Activated CD8-positive, alpha-beta memory T cell treated with anti-CD3 and anti-CD28 coated beads, Interleukin-2, amount 50 U/mL, for 24 hours (primary cell): ENCODE measurements at regions not wholly inside any gene's neighbourhood (a gene's known extent, or its start where the extent isn't known, plus 50 kb on each side); places are given as distances from the start of the nearest gene placed in this dataset.

Experiments
- DNase-seq: peaks from one replicate; pipeline ENCODE4 v3.0.0-alpha.2; 2020; ENCODE audit errors: extremely low read depth

DNA sequence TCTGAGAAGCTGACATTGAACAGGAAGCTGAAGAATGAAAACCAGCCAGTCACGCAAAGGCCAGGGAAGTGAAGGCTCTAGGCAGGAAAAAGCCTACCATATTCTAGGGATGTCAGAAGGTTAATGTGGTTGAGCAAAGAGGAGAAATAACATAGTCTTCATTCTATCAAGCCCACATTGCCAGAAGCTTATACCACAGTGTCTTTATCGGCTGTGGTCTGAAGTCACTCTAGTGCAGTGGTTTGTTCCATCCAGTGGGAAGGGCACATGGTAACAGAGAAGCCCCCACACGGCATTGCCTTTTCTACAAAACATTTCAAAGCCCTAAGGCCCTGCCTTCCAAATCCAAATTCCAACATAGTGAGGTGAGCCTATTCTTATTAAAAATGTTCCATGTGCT lies 311.3 kb downstream of the TNS1 start:
- DNase-seq: no peak

GRCh38 chr2:217689053-217689452 lies 313.7 kb downstream of the TNS1 start:
- no peak for DNase-seq

DNA sequence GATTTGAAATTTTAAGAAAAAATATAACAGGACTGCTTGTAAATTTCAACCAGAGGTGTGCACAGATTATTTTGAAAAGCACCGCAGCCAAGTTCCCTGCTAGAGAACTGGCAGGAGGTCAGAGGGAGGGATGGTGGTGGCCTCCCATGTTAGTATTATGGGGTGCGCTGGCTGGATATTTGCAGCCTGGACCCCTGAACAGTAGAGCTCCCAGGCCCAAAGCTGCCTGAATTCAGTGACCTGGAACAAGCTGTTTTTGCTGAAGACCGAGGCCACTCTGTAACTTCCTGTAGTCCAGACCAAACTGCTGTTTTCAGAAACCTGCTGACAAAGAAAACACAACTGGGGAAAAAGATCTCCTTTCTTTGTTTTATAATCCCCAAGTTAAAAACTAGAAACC lies 314.3 kb downstream of the TNS1 start:
- DNase-seq: no peak

DNA sequence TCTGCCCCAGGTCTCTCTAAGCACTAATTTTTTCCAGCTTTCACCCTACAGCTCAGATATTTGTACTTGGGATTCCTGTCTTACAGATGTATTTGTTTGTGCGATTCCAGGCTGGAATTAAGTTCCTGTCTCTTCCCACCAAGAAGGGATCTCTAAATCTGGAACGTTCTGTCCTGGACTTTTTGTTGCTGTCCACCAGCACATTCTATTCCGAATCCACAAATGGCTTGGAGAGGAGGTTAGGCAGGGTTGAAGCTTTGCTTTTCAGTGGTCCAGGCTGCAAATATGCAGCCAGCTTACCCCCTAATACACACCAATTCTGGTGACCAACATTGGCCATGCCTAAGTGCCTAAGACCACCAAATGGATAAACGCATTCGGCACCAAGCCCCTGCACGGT lies 315.0 kb downstream of the TNS1 start:
- no peak for DNase-seq

DNA sequence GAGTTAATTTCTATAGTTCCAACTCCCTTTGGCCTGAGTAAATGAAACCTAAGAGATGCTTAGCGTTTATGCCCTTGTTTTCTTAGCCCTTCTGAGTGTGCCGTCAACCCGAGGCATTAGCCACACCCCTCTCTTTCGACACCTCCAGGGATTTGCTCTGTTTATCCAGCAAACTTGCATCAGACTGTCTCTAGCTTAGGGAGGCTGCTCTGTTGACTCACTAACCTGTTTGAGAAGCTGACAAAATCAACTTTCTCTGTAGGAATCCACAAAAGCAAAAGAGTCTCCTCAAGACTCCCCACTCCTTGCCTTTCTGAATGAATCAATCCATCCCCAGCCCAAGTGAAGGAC lies 317.6 kb downstream of the TNS1 start:
- no peak for DNase-seq

- no peak for DNase-seq
Measured at GRCh38 chr2:217684431-217685254, 318.2 kb downstream of the TNS1 start.

- DNase-seq: no peak
Measured at GRCh38 chr2:217683106-217683870, 319.5 kb downstream of the TNS1 start.

DNA sequence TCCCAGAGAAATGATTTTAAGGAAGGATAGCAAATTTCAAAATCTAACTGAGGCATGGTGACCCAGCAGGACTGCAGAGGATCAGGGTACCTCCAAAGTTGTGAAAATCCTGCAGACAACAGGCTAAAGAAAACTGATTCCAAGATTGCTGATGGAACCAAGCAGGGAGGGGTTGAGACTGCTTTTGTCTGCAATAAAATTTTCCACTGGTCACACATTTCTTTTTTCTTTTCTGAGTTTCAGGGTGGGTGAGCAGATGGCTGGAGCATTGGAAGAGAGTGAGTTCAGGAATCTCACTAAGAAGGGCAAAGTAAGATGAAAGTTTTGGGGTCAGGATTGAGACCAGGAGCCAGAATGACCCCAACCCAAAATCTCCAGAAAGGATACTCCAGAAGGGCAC lies 321.0 kb downstream of the TNS1 start:
- no peak for DNase-seq

DNA sequence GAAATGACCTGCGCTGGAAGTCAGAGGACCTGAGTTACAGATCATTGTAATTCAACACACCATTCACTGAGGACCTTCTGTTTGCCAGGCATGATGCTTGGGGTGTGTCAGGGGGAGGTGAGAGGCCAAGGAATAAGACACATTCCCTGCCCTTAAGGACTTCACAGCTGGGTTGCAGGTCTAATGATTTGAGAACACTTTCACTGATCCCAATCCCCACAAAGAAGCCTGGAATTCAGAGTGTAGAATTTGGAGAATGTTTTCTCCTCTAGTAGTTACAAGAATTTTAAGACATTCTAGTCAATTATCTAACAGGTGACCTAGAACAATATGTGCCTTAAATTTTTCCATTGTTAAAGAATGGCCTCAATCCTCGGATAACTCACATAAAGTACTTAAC lies 322.4 kb downstream of the TNS1 start:
- no peak for DNase-seq

- DNase-seq: no peak
Measured at GRCh38 chr2:217673627-217674026, 329.2 kb downstream of the TNS1 start.

- no peak for DNase-seq
Measured at GRCh38 chr2:217672472-217672871, 330.3 kb downstream of the TNS1 start.

- no peak for DNase-seq
Measured at GRCh38 chr2:217671871-217672270, 330.9 kb downstream of the TNS1 start.

DNA sequence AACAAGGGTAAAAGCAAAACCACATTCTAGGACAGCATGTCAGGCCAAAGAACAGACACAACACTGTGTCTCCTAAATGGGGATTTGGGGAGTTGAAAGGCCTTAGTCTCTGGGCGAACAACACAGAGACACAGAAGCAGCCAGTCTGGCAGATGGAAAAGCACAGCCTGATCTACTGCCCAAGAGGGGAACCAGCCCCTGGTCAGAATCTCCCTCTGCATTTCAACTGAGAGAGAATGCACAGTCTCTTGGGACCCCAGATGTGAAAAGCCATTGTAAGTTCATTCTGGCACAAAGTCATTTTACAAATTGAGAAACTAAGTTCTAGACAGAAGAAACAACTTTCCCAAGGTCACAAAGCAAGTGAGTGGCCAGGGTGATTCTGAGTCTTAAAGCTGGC lies 331.7 kb downstream of the TNS1 start:
- no peak for DNase-seq

GRCh38 chr2:217669831-217670230 lies 333.0 kb downstream of the TNS1 start:
- DNase-seq: no peak

GRCh38 chr2:217667512-217667911 lies 335.3 kb downstream of the TNS1 start:
- DNase-seq: no peak

GRCh38 chr2:217667035-217667434 lies 335.8 kb downstream of the TNS1 start:
- DNase-seq: no peak

DNA sequence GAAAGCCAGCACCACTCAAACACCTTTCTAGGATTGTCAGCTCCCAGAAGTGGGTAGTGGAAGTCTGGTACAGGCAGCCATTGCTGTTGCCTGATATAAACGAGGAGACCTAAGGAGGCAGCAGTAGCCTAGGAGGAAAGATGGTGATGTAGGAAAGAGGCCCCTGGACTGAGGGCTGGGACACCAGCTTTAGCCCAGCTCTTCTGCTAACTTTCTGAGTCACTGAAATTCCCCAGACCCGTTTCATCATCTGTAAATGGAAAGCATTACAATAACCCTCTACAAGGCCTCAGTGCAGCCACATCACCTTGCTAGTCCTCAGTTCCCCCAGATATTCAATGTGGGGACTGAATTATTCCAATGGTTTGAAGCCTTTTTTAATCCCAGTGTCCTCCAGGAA lies 336.5 kb downstream of the TNS1 start:
- no peak for DNase-seq

DNA sequence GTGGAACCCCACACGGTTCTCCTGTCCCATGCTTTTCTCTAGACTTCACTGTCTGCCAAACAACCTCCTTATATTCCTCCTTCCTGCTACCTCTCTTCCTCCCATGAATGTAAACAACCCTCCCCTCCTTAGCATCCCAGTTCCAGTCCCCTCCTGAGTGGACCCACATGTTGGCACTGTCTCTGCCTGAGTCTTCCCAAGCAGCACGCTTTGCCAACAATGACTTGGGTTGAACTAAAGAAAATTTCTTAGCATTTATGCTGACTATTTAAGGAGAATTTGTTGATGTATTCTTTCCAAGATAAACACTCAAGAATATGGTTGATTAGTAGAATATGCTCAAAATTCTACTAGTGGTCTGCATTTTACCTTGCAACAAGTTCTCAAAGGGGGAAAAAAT lies 338.0 kb downstream of the TNS1 start:
- no peak for DNase-seq

DNA sequence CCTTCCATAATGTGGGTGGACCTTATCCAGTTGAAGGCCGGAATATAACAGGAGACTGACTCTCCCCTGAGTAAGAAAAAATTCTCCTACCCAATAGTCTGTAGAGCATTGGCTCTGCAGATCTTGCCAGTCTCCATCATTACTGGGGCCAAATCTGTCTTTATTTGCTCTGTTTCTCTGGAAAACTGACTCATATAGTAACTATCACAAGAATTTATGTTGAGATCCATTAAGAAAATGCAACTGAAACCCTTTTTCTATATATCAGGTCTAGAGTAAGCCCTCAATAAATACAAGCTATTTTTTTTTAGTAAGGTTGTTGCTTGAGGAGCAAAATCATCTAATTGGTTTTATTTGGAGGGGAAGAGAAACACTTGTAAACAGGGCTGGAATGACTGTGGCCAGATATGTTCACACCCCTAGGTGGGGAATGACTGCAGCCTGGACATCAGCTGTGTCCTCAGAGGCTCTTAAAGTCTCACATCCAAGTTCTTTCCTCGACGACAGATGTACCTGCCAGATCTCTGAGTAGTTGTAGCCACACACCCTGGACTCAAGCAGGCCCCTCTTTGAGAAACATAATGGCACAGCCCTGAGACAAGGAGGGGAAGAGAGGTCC lies 339.7 kb downstream of the TNS1 start:
- no peak for DNase-seq

- DNase-seq: no peak
Measured at GRCh38 chr2:217661378-217661777, 341.4 kb downstream of the TNS1 start.

GRCh38 chr2:217660423-217660822 lies 342.4 kb downstream of the TNS1 start:
- DNase-seq: no peak

DNA sequence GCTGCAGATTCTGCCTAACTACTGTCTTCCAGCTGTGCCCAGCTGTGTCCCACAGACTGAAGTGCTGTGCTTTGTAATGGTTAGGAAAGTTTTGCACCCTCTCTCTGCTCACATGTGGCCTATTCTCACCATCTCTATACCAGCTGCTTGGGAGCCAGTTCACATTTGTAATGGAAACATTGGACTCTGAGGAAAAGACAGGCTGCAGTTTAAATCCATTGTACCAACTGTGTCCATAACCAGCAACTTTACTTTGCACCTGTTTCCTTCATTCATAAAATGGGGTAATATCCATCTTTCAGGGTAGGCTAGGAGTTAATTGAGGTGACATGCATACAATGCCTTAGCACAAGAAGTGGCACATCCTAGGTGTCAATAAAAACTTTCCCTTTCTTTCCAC lies 344.0 kb downstream of the TNS1 start:
- DNase-seq: no peak

DNA sequence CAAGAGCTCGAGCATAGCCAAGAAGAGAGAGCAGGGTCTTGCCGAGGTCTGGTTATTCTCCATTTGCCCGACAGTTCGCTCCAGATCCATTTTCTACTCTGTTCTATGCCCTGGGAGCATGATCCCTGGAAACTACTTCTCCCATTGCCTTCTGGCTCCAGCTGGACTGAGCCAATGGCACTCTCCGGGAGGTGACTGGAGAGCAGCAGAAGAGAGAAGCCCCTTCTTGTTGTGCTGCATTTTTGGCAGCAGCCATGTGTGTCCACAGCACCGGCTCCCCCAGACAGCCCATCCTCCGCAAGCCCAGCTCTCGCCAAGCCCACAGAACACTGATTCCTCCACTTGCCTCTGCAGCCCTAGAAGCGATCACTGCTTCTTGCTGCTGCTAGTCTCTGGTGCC lies 345.5 kb downstream of the TNS1 start:
- no peak for DNase-seq
